GM23248 (cell line): ENCODE measurements at regions not wholly inside any gene's neighbourhood (a gene's known extent, or its start where the extent isn't known, plus 50 kb on each side); places are given as distances from the start of the nearest gene placed in this dataset.

Source experiments
- EZH2 ChIP-seq: fragments of 200-600 bp; sonication (generic); IDR thresholded peaks from 2 replicates; pipeline ENCODE4 v1.6.1; 2018; ENCODE audit warnings: antibody characterized with exemption, mild to moderate bottlenecking; ENCODE audit not compliant: insufficient read depth, poor library complexity, severe bottlenecking
- EZH2phosphoT487 ChIP-seq: fragments of 200-600 bp; sonication (generic); IDR thresholded peaks from 2 replicates; pipeline ENCODE4 v1.6.1; 2018; ENCODE audit warnings: antibody characterized with exemption, moderate library complexity, mild to moderate bottlenecking, low read depth; ENCODE audit not compliant: insufficient read depth

DNA sequence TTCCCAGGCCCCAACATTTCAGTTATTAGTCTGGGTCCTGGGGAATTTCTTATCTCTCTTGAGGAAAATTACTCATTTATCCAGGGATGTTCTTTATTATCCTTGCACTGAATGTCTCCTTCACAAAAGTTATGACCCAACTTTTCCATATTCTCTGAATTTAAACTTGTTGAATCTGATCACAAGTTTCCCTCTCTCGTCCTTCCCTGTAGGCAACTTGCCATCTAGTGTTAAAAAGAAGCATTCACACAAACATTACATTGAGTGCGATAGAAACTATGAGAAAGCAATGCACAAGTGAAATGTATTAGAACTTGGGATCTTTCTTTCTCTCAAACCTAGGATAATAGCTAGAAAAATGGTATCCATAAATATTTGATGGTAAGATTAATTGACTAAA, 608.4 kb downstream of the FSCB start:
- TF ChIP-seq EZH2 (no peak), EZH2phosphoT487 (no peak)
